UCSD-AML1 (cell line): ENCODE measurements at regions not wholly inside any gene's neighbourhood (a gene's known extent, or its start where the extent isn't known, plus 50 kb on each side); places are given as distances from the start of the nearest gene placed in this dataset.
A peak's percentile ranks its signal among the peaks of the same experiment; 100 is the strongest.
"Not testable (repeated sequence)": the region's sequence is repeated elsewhere in the genome, so short reads cannot be mapped to it uniquely, and the experiment has no call there.

ENCODE experiments used
- DNase-seq: peaks from one replicate; lab custom pipeline; 2025; ENCODE audit not compliant: unreplicated experiment; lab: John Stamatoyannopoulos, UW

DNA sequence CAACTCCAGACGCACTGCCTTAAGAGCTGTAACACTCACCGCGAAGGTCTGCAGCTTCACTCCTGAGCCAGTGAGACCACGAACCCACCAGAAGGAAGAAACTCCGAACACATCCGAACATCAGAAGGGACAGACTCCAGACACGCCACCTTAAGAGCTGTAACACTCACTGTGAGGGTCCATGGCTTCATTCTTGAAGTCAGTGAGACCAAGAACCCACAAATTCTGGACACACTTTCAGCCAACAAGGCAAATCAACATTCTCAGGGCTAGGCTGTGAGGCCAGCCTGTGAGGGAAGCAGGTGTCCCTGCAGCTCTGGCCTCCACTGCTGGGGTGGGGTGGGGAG is 275.3 kb downstream of the ADGRD1 start:
- DNase-seq, result not testable (repeated sequence)

DNA sequence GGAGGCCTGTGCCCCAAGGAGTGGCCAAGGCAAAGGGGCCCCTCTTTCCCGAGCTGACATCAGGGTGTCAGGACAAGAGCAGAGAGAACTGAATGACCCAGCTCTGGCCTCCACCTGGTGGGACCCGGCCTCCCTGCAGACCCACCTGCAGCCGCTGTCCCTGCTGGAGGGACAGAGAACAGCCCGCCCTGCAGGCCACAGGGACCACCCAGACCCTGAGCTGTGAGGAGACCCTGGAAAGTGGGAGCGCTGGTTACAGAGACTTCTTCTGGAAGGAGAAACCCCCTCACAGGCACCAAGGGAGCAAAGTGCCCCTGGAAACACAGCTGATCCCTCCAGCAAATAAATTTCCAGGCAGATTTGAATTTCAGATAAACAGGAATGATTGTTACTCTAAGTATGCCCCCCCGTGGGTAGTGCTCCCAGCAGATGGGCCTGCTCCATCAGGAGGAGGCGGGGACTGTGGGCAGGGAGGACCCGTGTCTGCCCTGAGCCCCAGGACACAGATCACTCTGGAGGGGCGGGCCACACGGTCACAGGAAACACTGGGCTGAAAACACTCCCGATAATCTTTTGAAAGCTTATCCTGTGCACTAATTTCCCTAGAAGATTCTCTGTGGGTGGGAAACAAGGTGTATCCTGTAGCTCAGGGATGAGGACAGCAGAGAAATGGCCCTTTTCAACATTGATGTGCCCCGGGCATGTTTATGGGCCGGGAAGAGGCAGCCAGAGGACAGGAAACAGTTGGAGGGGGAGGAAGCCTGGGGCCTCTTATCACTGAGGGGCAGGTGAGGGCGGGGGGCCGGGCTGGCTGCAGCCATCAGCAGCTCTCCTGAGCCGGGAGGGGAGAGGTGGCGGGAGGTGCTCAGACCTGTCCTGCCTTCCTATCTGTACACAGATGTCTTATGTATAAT is 276.0 kb downstream of the ADGRD1 start:
- peak; percentile 89 for DNase-seq

GRCh38 chr12:131230340-131231031 is 276.8 kb downstream of the ADGRD1 start:
- DNase-seq, result no peak

- DNase-seq, result no peak
Measured at GRCh38 chr12:131231032-131231980, 277.6 kb downstream of the ADGRD1 start.

DNA sequence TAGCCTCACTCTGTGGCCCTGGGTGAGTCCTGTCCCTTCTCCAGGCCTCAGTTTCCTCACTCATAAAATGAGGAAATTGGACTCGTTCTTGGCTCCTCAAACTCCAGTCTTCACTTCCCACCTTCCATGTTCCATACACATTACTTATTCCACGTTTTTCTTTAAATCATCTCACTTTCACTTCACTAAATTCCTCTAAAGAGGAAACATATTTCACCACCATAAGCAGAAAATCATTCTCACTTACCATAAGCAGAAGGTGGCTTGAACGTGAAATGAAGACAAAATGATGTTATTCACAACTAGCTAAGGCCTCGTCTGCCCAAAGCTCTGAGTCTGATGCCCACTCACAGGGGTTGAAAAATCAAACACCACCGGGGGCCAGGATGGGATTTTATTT is 278.3 kb downstream of the ADGRD1 start:
- no peak for DNase-seq

- DNase-seq, result not testable (repeated sequence)
Measured at GRCh38 chr12:131232872-131233271, 279.2 kb downstream of the ADGRD1 start.

GRCh38 chr12:131233850-131234789 is 280.4 kb downstream of the ADGRD1 start:
- DNase-seq, result peak; percentile 70

DNA sequence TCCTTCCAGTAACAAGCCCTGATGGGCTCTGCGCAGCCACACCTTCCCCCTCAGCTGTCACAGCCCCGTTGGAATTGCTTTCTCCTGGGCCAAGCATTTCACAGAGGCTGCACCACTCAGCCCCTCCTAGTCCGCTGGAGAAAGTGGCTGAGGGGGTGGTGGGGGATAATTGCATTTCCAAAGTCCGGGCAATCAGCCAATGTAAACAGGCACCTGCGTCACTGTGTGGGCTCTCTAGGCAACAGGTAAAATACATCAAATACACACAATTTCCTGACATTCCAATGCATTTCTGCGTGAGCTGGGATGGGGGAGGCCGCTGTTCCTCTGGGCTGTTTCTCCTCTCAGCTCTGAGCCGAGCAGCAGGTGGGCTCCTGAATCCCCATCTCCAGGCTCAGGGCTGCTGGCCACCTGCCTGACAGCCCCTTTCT is 281.1 kb downstream of the ADGRD1 start:
- DNase-seq, result not testable (repeated sequence)

DNA sequence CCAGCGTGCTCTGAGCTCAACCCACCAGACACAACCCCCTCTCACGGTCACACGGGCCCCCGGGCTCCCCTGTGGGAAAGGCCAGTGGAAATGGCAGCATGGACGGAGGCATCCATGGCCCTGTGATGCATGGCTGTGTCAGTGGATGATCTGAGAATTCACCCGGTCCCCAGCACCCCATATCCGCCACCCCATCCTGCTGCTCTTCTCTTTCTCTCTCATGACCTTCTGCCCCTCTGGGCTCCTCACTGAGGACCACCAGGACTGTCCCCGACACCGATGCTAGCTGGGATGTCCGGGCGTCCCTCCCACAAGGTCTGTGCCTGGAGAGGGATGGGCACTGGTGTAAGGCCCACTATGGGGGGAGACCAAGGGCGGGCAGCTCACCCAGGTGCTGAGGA is 282.2 kb downstream of the ADGRD1 start:
- DNase-seq, result no peak

DNA sequence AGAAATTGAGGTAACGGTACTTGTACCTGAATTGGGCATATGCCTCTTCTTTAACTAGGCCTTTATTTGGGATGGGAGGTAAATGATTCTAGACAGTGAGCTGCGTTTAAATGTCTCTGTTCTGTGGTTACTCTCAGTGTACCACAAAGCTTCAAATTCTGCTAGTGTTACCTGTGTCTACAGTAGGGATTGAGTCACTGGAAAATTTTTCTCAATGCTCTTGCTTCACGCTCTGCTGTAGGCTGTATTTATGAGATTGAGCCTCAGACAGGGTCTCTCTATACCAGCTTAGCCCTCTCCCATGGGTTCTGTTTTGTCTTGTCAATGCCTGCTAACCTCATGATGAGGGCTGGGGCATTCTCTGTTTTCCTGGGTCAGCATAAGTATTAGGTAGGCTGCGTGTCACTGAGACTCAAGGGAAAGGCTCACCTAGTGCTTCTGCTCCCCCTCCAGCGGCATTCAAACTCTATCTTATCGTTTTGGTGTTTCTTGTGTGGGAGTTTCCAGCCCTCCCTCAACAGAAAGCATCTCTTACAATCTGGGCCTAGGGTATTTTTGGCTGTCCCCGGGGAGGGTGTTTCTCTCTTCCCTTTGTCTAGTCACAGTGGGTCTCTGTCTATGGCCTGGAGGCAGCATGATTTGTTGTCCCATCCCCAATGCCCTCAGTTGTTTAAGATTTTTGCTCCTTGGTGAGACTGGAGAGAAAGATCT is 285.8 kb downstream of the ADGRD1 start:
- DNase-seq, result no peak

GRCh38 chr12:131241517-131241916 is 287.8 kb downstream of the ADGRD1 start:
- no peak for DNase-seq

DNA sequence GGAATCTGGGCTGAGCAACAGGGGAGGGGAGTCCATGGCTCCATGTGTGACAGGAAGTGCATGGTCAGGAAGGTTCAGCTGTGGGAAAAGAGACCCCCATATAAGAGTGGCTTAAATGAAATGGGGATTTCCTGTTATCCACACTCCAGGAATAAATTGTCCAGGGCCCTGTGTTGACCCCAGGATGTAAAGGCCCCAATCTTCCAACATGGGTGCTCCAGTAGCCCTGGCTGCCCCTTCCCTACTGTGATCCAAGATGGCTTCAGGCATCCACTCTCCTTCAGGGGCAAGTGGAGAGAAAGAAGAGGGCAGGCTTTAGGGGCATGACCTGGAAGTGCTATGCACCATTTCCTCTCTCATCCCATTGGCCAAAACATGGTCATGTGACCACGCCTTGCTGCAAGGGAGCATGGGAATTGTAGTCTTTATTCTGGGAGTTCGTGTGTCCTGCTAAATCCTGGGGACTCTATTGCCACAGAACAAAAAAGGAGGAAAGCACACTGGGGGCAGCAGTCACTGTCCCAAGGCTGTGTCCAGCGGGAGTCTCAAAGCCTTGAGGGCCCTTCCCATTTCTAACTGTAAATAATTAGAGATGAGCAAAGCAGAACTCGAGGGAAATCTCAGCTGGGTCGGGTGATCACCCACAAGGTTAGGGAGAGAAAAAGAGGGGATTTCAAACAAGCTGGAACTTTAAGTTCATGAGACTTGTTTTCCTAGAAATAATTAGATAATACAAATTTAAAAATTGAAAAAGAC is 289.2 kb downstream of the ADGRD1 start:
- peak; percentile 37 for DNase-seq

GRCh38 chr12:131244157-131244688 is 290.5 kb downstream of the ADGRD1 start:
- not testable (repeated sequence) for DNase-seq

GRCh38 chr12:131245161-131245560 is 291.5 kb downstream of the ADGRD1 start:
- not testable (repeated sequence) for DNase-seq

GRCh38 chr12:131245564-131246355 is 292.1 kb downstream of the ADGRD1 start:
- DNase-seq, result no peak

GRCh38 chr12:131247026-131247725 is 293.5 kb downstream of the ADGRD1 start:
- DNase-seq, result not testable (repeated sequence)

- not testable (repeated sequence) for DNase-seq
Measured at GRCh38 chr12:131247875-131248274, 294.2 kb downstream of the ADGRD1 start.
